Prostate gland (tissue), 2 donors: ENCODE measurements at regions not wholly inside any gene's neighbourhood (a gene's known extent, or its start where the extent isn't known, plus 50 kb on each side); places are given as distances from the start of the nearest gene placed in this dataset.

Experiments used
- CTCF ChIP-seq, 4 experiments: fragments of 200-600 bp in 2 of 4; fragments of 450-650 bp in 2 of 4; sonication (generic) in 2 of 4; IDR thresholded peaks; 1 replicate in 3 of 4; 2 replicates in 1 of 4; pipeline ENCODE4 v1.5.1; 2016 to 2019; ENCODE audit warnings: antibody characterized with exemption in 4 of 4, mild to moderate bottlenecking in 2 of 4, moderate library complexity in 2 of 4
- POLR2AphosphoS5 ChIP-seq: sonication (generic); formaldehyde crosslinking; IDR thresholded peaks from one replicate; pipeline ENCODE4 v1.6.1; 2017; ENCODE audit warnings: antibody characterized with exemption

DNA sequence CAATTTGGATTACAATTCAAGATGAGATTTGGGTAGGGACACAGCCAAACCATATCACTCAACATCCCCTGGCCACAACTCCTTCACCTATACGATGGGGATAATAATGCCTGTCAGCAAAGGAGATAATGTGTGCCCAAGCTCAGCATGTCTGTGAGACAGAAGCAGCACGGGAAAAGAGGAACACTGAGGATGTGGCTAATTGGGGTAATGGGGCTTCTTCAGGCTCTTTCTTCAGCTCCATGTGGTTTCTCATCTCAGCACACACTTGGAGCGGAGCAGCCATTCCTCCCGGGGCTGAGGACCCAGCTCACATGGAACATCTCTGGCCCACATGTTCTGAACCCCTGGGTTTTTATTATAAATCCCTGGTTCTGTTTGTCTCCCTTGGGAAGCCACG is 136.0 kb upstream of the NAMPT start:
- TF ChIP-seq CTCF (IDR thresholded peaks at IDR 0.05) (no peak), POLR2AphosphoS5 (no peak)
